Sciatic nerve (tissue), 2 donors: ENCODE measurements at regions not wholly inside any gene's neighbourhood (a gene's known extent, or its start where the extent isn't known, plus 50 kb on each side); places are given as distances from the start of the nearest gene placed in this dataset.
"Not testable (repeated sequence)": the region's sequence is repeated elsewhere in the genome, so short reads cannot be mapped to it uniquely, and the experiment has no call there.

ENCODE experiments used
- ATAC-seq: fragments of 200-7000 bp; cut with Tn5 transposase; one replicate; pipeline ENCODE4 v1.9.1; 2020; ENCODE audit warnings: mild to moderate bottlenecking, moderate library complexity
- DNase-seq: peaks from one replicate; pipeline ENCODE4 v3.0.0-alpha.2; 2020; ENCODE audit warnings: low spot score
- intact Hi-C: fragments of 100-400 bp; cut with DNase I; formaldehyde crosslinking; loops from one replicate; pipeline ENCODE4 v1.14.2; 2022
- donor health status: DM: no; HTN: no; CAD: no.
- donor health status: DM: no; HTN: no; CAD: no.

GRCh38 chr6:166814390-166814789 is 142.0 kb downstream of the RNASET2 start:
- intact Hi-C loops, result no loop called here
- ATAC-seq (no peak), DNase-seq (no peak)

GRCh38 chr6:166813461-166813860 is 142.9 kb downstream of the RNASET2 start:
- intact Hi-C loops, result no loop called here
- ATAC-seq (no peak), DNase-seq (no peak)

DNA sequence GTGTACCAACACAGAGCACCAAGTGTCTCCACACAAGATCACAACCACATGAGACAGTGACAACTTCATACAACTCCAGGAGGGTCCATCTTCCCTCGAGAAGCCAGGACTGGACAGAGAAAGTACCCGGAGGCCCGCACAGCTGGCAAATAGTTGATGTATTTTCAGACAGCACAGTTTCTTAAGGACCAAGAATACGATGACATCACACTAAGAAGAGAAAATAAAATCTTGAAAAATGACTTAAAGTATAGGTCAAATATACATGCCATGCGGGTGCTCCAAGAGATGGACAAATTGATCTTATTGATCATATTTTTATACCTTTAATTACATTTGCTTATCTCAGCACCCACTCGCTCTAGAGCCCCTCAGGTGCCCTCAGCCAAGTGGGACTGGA is 145.5 kb downstream of the RNASET2 start:
- DNase-seq (no peak), ATAC-seq (no peak)
- intact Hi-C loops, result no loop called here

DNA sequence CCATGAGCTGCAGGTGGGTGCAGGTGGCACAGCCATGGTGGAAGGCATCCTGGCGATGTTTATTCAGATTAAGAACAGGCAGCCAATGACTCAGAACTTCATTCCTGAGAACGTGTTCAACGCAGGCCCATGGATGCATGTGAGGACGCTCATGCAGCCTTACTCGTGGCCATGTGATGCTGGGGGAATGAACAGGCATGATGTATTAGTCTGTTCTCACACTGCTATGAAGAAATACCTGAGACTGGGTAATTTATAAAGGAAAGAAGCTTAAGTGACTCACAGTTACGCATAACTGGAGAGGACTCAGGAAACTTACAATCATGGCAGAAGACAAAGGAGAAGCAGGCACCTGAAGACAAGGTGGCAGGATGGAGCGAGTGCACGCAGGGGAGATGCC is 146.6 kb downstream of the RNASET2 start:
- intact Hi-C loops, result no loop called here
- ATAC-seq (no peak), DNase-seq (no peak)

DNA sequence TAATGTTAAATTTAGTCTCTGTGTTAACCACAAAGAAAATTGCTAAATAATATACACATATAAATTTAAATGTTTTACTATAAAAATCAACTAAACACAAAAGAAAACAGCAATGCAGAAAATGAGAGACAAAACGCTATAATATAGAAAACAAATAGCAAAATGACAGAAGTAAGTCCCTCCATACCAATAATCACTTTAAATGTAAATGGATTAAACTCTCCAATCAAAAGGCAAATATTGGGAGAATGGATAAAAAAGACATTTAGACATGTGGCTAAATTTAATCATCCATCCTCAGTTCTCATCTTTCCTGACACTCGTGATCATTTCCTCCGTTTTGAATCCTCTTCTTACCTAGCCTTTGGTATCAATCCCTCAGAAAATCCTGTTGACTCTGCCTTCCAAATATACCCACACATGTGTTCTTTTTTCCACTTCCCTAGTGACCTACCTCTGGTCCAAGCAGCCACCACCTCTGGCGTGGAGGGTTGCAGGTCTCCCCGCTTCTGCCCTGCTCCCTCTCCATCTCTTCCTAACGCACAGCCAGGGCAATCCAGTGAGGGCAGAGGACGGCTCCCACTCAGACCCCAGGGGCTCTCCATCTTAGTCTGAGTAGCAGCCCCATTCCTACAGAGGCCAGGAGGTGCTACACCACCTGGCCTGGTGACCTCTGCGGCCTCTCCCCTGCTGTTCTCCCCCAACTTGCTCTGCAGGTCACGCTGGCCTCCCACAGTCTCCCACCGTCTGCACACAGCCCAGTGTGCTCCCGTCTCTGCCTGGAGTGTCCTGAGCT is 149.2 kb downstream of the RNASET2 start:
- DNase-seq, result no peak

DNA sequence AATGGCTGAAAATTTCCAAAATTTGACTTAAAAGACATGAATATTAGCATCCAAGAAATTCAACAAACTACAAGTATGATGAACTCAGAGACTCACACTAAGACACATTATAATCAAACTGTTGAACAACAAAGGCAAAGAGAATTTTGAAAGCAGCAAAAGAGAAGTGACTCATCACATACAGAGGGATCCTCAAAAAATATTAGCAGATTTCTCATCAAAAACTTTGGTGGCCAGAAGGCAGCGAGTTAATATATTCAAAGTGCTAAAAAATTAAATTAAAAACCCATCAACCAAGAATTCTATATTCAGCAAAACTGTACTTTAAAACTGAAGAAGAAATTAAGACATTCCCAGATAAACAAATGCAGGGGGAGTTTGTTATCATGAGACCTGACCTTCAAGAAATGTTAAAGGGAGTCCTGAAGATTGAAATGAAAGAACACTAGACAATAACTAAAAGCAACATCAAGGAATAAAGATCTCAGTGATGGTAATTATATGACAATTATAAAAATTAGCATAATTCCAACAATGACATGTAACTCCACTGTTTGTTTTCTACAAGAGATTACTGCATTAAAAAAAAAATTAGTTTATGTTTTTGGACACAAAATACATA is 150.0 kb downstream of the RNASET2 start:
- DNase-seq (no peak), ATAC-seq (no peak)
- intact Hi-C loops, result no loop called here

More for the DNA sequence above, 149.2 kb downstream of the RNASET2 start:
- ATAC-seq, result no peak
- intact Hi-C loops, result no loop called here

- no peak for ATAC-seq
- no peak for DNase-seq
- intact Hi-C loops, result no loop called here
Observed at GRCh38 chr6:166803471-166803870, 152.9 kb downstream of the RNASET2 start.

DNA sequence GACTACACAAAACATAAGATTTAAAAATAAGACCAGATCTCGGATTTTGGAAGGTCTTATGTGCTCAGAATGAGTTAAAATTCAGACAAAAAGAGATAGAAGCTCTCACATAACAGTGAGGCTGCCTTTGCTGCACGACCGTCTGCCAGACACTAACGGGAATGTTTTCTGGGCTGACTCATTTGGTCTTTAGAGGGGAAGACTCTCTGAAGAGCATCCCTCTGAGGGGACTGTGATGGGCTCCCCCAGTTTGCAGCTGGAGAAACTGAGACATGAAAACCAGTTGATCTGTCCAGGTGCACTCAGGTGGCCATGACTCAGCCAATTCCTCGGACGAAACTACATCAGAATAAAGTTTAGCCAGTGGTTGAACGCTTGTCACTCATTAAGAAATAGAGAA is 153.9 kb downstream of the RNASET2 start:
- ATAC-seq, result no peak
- intact Hi-C loops, result no loop called here
- no peak for DNase-seq

- DNase-seq (no peak), ATAC-seq (no peak)
- intact Hi-C loops, result no loop called here
Observed at GRCh38 chr6:166800137-166800536, 156.2 kb downstream of the RNASET2 start.

DNA sequence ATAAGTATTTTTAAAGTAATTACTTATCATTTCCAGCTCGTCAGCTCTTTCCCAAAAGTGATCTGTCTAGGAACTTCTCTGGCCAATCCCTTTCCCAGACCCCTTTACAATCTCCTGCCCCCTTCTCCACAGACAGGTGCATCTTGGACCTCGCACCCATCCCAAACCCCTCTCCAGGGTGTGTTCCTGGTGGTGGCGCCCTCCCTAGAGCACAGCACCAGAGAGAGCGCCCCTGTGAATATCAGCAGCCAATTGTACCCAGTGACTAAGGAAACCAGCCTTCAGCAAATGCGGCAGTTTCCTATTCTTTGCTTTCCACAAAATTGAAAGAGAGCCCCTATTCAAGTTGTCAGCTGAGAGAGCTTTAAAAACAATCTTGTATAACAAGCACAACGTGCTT is 157.7 kb downstream of the RNASET2 start:
- DNase-seq, result no peak
- ATAC-seq, result no peak
- intact Hi-C loops, result no loop called here

DNA sequence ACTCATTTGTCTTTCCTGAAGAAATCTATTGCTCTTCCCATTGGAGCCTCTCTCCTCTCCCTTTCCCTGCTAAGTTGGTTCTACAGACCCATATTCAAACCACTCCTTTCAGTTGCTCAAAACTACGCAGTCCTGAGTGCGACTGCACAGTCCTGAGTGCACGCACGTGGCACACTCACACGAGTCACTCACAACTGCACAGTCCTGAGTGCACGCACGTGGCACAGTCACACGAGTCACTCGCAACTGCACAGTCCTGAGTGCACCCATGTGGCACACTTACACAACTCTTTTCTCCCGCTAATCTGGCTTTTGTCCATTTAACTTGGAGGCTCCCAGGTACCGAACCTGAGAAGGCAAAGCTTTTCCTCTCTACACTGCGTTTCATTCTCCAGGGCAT is 159.7 kb downstream of the RNASET2 start:
- ATAC-seq, result no peak
- DNase-seq, result no peak
- intact Hi-C loops, result no loop called here

DNA sequence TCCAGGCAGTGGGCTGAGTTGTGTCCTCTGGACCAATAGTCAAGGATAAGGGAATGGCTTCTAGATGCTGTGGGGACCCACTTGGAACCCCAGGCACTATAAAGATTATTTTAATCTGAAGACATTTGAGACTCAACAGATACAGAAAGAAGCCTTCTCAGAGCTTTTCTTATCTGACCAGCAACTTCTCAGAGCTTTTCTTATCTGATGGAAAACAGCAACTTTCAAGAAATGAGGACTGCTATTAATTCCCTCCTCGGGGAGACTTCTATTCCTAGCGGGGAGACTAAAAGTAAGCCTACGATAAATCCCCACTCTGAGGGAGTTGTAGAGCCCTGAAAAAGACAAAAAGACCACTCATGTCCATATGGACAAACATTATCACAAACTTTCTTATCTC is 160.5 kb downstream of the RNASET2 start:
- no peak for DNase-seq
- intact Hi-C loops, result no loop called here
- ATAC-seq, result no peak

GRCh38 chr6:166790808-166791207 is 163.8 kb upstream of the RPS6KA2 start:
- not testable (repeated sequence) for ATAC-seq

DNA sequence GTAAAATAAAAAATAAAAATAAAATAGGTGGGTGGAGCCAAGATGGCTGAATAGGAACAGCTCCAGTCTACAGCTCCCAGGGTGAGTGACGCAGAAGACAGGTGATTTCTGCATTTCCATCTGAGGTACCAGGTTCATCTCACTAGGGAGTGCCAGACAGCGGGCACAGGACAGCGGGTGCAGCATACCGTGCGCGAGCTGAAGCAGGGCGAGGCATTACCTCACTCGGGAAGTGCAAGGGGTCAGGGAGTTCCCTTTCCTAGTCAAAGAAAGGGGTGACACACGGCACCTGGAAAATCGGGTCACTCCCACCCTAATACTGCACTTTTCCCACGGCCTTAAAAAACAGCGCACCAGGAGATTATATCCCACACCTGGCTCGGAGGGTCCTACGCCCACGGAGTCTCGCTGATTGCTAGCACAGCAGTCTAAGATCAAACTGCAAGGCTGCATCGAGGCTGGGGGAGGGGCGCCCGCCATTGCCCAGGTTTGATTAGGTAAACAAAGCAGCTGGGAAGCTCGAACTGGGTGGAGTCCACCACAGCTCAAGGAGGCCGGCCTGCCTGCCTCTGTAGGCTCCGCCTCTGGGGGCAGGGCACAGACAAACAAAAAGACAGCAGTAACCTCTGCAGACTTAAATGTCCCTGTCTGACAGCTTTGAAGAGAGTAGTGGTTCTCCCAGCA is 161.9 kb upstream of the RPS6KA2 start:
- not testable (repeated sequence) for DNase-seq, ATAC-seq
- intact Hi-C loops, result loop anchor here (5.0 kb wide), 1 partner anchor 203 kb away; no protein-coding TSS in a partner anchor

More at GRCh38 chr6:166790808-166791207, 163.8 kb upstream of the RPS6KA2 start:
- intact Hi-C loops, DNase-seq: not testable (repeated sequence)

DNA sequence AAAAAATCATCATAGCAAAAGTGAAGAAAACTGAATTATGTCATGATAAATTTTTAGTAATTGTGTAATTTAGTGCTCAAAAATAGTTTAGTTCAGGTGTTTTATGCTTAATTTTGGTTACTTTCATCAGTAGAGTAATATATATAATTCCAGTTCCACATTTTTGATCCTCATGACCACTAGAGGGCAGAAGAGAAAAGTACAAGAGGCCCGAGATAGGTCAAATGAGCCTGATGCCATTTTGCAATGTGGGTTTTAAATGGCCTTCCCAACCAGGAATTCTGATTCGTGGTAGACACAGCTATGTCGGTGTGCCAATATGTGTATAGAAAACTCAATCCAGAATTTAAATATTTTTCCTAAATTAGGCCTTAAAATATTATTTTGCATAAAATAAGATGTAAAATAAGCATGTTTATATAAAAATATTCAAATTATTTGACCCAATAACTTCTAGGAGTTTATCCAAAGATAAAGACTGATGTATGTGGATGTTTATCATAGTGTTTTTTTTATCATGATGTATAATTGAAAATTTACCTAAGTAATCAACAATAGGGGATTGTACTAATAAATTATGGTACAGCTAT is 159.7 kb upstream of the RPS6KA2 start:
- ATAC-seq (no peak), DNase-seq (no peak)
- intact Hi-C loops, result loop anchor here (5.0 kb wide), 1 partner anchor 206 kb away; no protein-coding TSS in a partner anchor

DNA sequence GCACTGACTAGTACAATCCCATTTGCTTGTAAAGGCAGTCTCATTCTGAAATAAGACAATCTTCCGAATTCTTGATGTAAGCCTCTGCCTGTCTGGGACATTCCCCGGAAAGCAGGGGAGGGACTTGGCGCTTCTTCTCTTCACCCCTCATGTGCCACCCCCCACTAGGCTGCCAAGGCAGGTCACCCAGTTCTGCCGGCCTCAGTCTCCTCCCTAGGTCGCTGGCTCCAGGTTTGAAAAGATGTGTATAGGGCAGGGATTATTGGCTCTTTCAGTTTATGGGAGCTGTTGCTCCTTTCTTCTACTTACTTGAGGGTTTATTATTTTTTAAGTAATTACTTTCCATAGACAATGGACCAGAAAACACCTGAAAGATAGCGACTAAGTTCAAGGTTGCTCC is 158.1 kb upstream of the RPS6KA2 start:
- no peak for ATAC-seq
- intact Hi-C loops, result loop anchor here (5.0 kb wide), 1 partner anchor 207 kb away; no protein-coding TSS in a partner anchor

DNA sequence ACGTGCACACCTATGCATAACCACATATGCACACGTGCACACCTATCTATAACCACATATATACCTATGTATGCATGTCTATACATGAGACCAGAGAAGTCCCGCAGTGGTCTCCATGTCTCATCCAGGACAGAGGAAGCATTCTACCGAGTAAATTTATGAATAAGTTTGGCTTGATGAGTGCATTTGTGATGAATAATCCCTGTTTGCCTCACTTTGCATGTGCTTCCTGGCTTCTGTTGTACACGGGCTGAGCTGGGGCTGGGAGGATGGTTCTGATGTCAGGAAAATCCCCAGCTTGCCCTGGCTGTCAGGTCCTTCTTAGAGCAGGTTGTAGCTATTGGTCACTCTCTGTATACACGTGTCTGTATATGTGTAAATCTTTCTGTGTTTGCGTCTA is 157.6 kb upstream of the RPS6KA2 start:
- ATAC-seq (no peak), DNase-seq (no peak)
- intact Hi-C loops, result loop anchor here (5.0 kb wide), 1 partner anchor 208 kb away; no protein-coding TSS in a partner anchor

More for the DNA sequence above, 158.1 kb upstream of the RPS6KA2 start:
- DNase-seq, result no peak

- intact Hi-C loops, result no loop called here
- DNase-seq (no peak), ATAC-seq (no peak)
Observed at GRCh38 chr6:166782520-166782919, 155.5 kb upstream of the RPS6KA2 start.

DNA sequence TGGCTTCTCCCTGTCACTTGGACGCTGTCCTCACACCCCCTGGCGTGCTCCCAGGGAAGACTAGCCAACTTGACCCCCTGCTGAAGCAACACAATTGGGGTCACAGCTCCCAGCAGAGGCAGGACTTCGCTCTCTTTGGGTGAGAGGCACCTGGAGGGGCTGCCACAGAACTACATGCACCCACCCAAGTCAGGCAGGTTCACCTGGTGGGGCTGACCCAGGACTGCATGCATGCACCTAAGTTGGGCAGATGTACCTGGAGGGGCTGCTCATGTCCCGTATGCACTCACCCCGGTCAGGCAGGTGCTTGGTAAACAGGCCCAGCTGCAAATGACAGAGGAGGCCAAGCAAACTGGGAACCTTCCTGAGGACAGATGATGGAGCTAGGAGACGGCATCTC is 154.3 kb upstream of the RPS6KA2 start:
- no peak for DNase-seq
- intact Hi-C loops, result no loop called here
- ATAC-seq, result no peak
